Muscle of leg (tissue), 3 donors: ENCODE measurements at regions not wholly inside any gene's neighbourhood (a gene's known extent, or its start where the extent isn't known, plus 50 kb on each side); places are given as distances from the start of the nearest gene placed in this dataset.
"Not testable (repeated sequence)": the region's sequence is repeated elsewhere in the genome, so short reads cannot be mapped to it uniquely, and the experiment has no call there.

Experiments
- DNase-seq: peaks from one replicate; pipeline ENCODE4 v3.0.0; 2013
- H3K27ac ChIP-seq: one replicate; pipeline ENCODE4 v1.5.1; 2013; ENCODE audit warnings: mild to moderate bottlenecking, low read length, control low read depth
- H3K27me3 ChIP-seq: one replicate; pipeline ENCODE4 v1.6.1; 2013; ENCODE audit warnings: low read length; ENCODE audit not compliant: control insufficient read depth, insufficient read depth
- H3K36me3 ChIP-seq: one replicate; pipeline ENCODE4 v1.6.1; 2013; ENCODE audit warnings: low read length; ENCODE audit not compliant: control insufficient read depth, insufficient read depth
- H3K4me1 ChIP-seq: one replicate; pipeline ENCODE4 v1.6.1; 2013; ENCODE audit warnings: low read length; ENCODE audit not compliant: control insufficient read depth, insufficient read depth
- H3K4me3 ChIP-seq: one replicate; pipeline ENCODE4 v1.5.1; 2013; ENCODE audit warnings: low read length, control low read depth
- H3K9me3 ChIP-seq: replicated peaks from 2 replicates; pipeline ENCODE4 v1.6.1; 2013; ENCODE audit warnings: low read depth, low read length; ENCODE audit not compliant: control insufficient read depth
- WGBS: methylation state at CpG from one replicate; pipeline ENCODE4 v1.1.5; 2013; ENCODE audit warnings: missing lambda C conversion rate; ENCODE audit not compliant: insufficient coverage; 5-methylcytosine and 5-hydroxymethylcytosine counted together

GRCh38 chr14:25351269-25351668 lies 301.3 kb upstream of the STXBP6 start:
- no peaks in the 10 kb centered on the region for H3K4me1 ChIP-seq
- 80% methylated on average over 2 of the region's 4 CpGs for WGBS
- no peaks in the 10 kb centered on the region for H3K27me3 ChIP-seq
- no peaks in the 10 kb centered on the region for H3K36me3 ChIP-seq
- no peak overlapping the region for H3K4me3 ChIP-seq
- no peak overlapping the region for H3K27ac ChIP-seq
- no peak for DNase-seq
- no peaks in the 10 kb centered on the region for H3K9me3 ChIP-seq

- DNase-seq, result peak; percentile 42
- no peaks in the 10 kb centered on the region for H3K27me3 ChIP-seq
- H3K9me3 ChIP-seq, result no peaks in the 10 kb centered on the region
- H3K4me1 ChIP-seq, result no peaks in the 10 kb centered on the region
- no peaks in the 10 kb centered on the region for H3K36me3 ChIP-seq
- no peak overlapping the region for H3K4me3 ChIP-seq
- WGBS, result 39% methylated on average over 4 of the region's 4 CpGs
- no peak overlapping the region for H3K27ac ChIP-seq
These were observed 300.9 kb upstream of the STXBP6 start for GRCh38 chr14:25350802-25351201.

GRCh38 chr14:25350021-25350420 lies 300.1 kb upstream of the STXBP6 start:
- no peak overlapping the region for H3K4me3 ChIP-seq
- no peaks in the 10 kb centered on the region for H3K9me3 ChIP-seq
- no peaks in the 10 kb centered on the region for H3K4me1 ChIP-seq
- DNase-seq, result peak; percentile 85
- H3K36me3 ChIP-seq, result no peaks in the 10 kb centered on the region
- 63% methylated on average over 1 of the region's 3 CpGs for WGBS
- H3K27ac ChIP-seq, result no peak overlapping the region
- no peaks in the 10 kb centered on the region for H3K27me3 ChIP-seq

- no peak overlapping the region for H3K4me3 ChIP-seq
- H3K9me3 ChIP-seq, result peaks cover 2% of the 10 kb centered on the region
- H3K27me3 ChIP-seq, result no peaks in the 10 kb centered on the region
- peak; percentile 57 for DNase-seq
- no CpG with 5 or more reads among the region's 1 CpG for WGBS
- no peaks in the 10 kb centered on the region for H3K4me1 ChIP-seq
- H3K27ac ChIP-seq, result no peak overlapping the region
- H3K36me3 ChIP-seq, result no peaks in the 10 kb centered on the region
These were observed 299.3 kb upstream of the STXBP6 start for GRCh38 chr14:25349269-25349668.

- no peak overlapping the region for H3K4me3 ChIP-seq
- H3K4me1 ChIP-seq, result no peaks in the 10 kb centered on the region
- H3K9me3 ChIP-seq, result peaks cover 10% of the 10 kb centered on the region
- H3K36me3 ChIP-seq, result no peaks in the 10 kb centered on the region
- H3K27me3 ChIP-seq, result no peaks in the 10 kb centered on the region
- DNase-seq, result no peak
- H3K27ac ChIP-seq, result no peak overlapping the region
- no CpG with 5 or more reads among the region's 1 CpG for WGBS
These were observed 290.9 kb upstream of the STXBP6 start for GRCh38 chr14:25340882-25341281.

- no peak for DNase-seq
- Histone ChIP-seq H3K4me1 (no peaks in the 10 kb centered on the region), H3K27ac (no peak overlapping the region), H3K4me3 (no peak overlapping the region), H3K27me3 (no peaks in the 10 kb centered on the region), H3K36me3 (no peaks in the 10 kb centered on the region), H3K9me3 (no peaks in the 10 kb centered on the region)
- no CpG with 5 or more reads among the region's 1 CpG for WGBS
These were observed 272.8 kb upstream of the STXBP6 start for GRCh38 chr14:25322784-25323183.

GRCh38 chr14:25316007-25316406 lies 266.1 kb upstream of the STXBP6 start:
- H3K27ac ChIP-seq, H3K4me1 ChIP-seq, H3K4me3 ChIP-seq, H3K27me3 ChIP-seq, H3K36me3 ChIP-seq, DNase-seq, H3K9me3 ChIP-seq: not testable (repeated sequence)
- WGBS, result no CpG with 5 or more reads among the region's 6 CpGs

- Histone ChIP-seq H3K36me3 (no peaks in the 10 kb centered on the region), H3K4me3 (no peak overlapping the region)
- 70% methylated on average over 3 of the region's 3 CpGs for WGBS
These were observed 258.3 kb upstream of the STXBP6 start for GRCh38 chr14:25308244-25308643.

GRCh38 chr14:25303934-25304333 lies 254.0 kb upstream of the STXBP6 start:
- 40% methylated on average over 1 of the region's 2 CpGs for WGBS
- Histone ChIP-seq H3K27ac (no peak overlapping the region), H3K4me1 (no peaks in the 10 kb centered on the region), H3K9me3 (no peaks in the 10 kb centered on the region), H3K36me3 (no peaks in the 10 kb centered on the region), H3K27me3 (no peaks in the 10 kb centered on the region), H3K4me3 (no peak overlapping the region)
- DNase-seq, result no peak

More at GRCh38 chr14:25308244-25308643, 258.3 kb upstream of the STXBP6 start:
- H3K4me1 ChIP-seq, result no peaks in the 10 kb centered on the region
- no peak overlapping the region for H3K27ac ChIP-seq
- no peak for DNase-seq
- H3K27me3 ChIP-seq, result no peaks in the 10 kb centered on the region
- no peaks in the 10 kb centered on the region for H3K9me3 ChIP-seq

- Histone ChIP-seq H3K27ac (no peak overlapping the region), H3K4me3 (no peak overlapping the region), H3K9me3 (no peaks in the 10 kb centered on the region), H3K4me1 (no peaks in the 10 kb centered on the region), H3K36me3 (no peaks in the 10 kb centered on the region), H3K27me3 (no peaks in the 10 kb centered on the region)
- DNase-seq, result no peak
These were observed 248.3 kb upstream of the STXBP6 start for GRCh38 chr14:25298238-25298637.

GRCh38 chr14:25290154-25290553 lies 240.2 kb upstream of the STXBP6 start:
- not testable (repeated sequence) for H3K27me3 ChIP-seq, H3K9me3 ChIP-seq, H3K4me1 ChIP-seq, DNase-seq, H3K4me3 ChIP-seq, H3K27ac ChIP-seq, H3K36me3 ChIP-seq
- WGBS, result no CpG with 5 or more reads among the region's 1 CpG
